ENCODE measurements at regions not wholly inside any gene's neighbourhood (a gene's known extent, or its start where the extent isn't known, plus 50 kb on each side); places are given as distances from the start of the nearest gene placed in this dataset.

GRCh38 chrX:131779741-131780140 lies 235.9 kb downstream of the OR13H1 start:
- no peak for DNase-seq

GRCh38 chrX:131782646-131783045 lies 238.8 kb downstream of the OR13H1 start:
- no peak for DNase-seq

GRCh38 chrX:131783555-131784308 lies 239.4 kb upstream of the STK26 start:
- no peak for DNase-seq

GRCh38 chrX:131789664-131790063 lies 233.4 kb upstream of the STK26 start:
- no peak for DNase-seq

GRCh38 chrX:131791608-131792355 lies 231.3 kb upstream of the STK26 start:
- DNase-seq: no peak

- DNase-seq: no peak
Observed at GRCh38 chrX:131792356-131792749, 230.7 kb upstream of the STK26 start.

- no peak for DNase-seq
Observed at GRCh38 chrX:131792789-131793462, 230.2 kb upstream of the STK26 start.

GRCh38 chrX:131795442-131796229 lies 227.5 kb upstream of the STK26 start:
- DNase-seq: no peak

- DNase-seq: no peak
Observed at GRCh38 chrX:131801066-131801465, 222.0 kb upstream of the STK26 start.

- DNase-seq: no peak
Observed at GRCh38 chrX:131801911-131802310, 221.2 kb upstream of the STK26 start.

GRCh38 chrX:131802836-131803626 lies 220.1 kb upstream of the STK26 start:
- DNase-seq: peak; percentile 30

- DNase-seq: peak; percentile 63
Observed at GRCh38 chrX:131812847-131813825, 210.0 kb upstream of the STK26 start.

GRCh38 chrX:131816551-131817136 lies 206.5 kb upstream of the STK26 start:
- peak; percentile 47 for DNase-seq

- no peak for DNase-seq
Observed at GRCh38 chrX:131818297-131818936, 204.7 kb upstream of the STK26 start.

GRCh38 chrX:131821945-131822622 lies 201.0 kb upstream of the STK26 start:
- DNase-seq: no peak

GRCh38 chrX:131826572-131826971 lies 196.5 kb upstream of the STK26 start:
- no peak for DNase-seq

GRCh38 chrX:131827935-131828334 lies 195.2 kb upstream of the STK26 start:
- DNase-seq: peak; percentile 26

GRCh38 chrX:131828482-131828881 lies 194.6 kb upstream of the STK26 start:
- DNase-seq: no peak
